ENCODE measurements at regions not wholly inside any gene's neighbourhood (a gene's known extent, or its start where the extent isn't known, plus 50 kb on each side); places are given as distances from the start of the nearest gene placed in this dataset.

- TF ChIP-seq CTCF (IDR thresholded peaks at IDR 0.05), result no peak
- no peak for TF ChIP-seq POLR2A (IDR thresholded peaks at IDR 0.05)
- no peak for TF ChIP-seq POLR2AphosphoS5 (IDR thresholded peaks at IDR 0.05)
Measured at GRCh38 chr11:109984634-109985289, 108.4 kb upstream of the ZC3H12C start.
